Cardiac fibroblast (primary cell): ENCODE measurements at regions not wholly inside any gene's neighbourhood (a gene's known extent, or its start where the extent isn't known, plus 50 kb on each side); places are given as distances from the start of the nearest gene placed in this dataset.

Source experiments
- DNase-seq, 2 donors: peaks; one replicate each; pipeline versions ENCODE4 v3.0.0 to v3.0.0-alpha.2; 2010; ENCODE audit warnings: low read depth in 2 of 2
- H3K4me3 ChIP-seq, 2 donors: replicated peaks in 1 of 2; 1 replicate in 1 of 2; 2 replicates in 1 of 2; pipeline ENCODE4 v1.5.1; 2011; ENCODE audit warnings: low read depth in 2 of 2, low read length in 2 of 2, mild to moderate bottlenecking in 2 of 2, moderate library complexity in 1 of 2
- CTCF ChIP-seq: IDR thresholded peaks from one replicate; pipeline ENCODE4 v1.5.1; 2011; ENCODE audit warnings: low read depth, mild to moderate bottlenecking, low read length, inconsistent platforms

GRCh38 chr4:73929278-73929677 lies 52.5 kb downstream of the PF4 start:
- DNase-seq = no peak
- no peak for TF ChIP-seq CTCF
- no peak overlapping the region for H3K4me3 ChIP-seq

- no peak for DNase-seq
- TF ChIP-seq CTCF = no peak
- no peak overlapping the region for H3K4me3 ChIP-seq
Observed at GRCh38 chr4:73923631-73923937, 54.4 kb downstream of the CXCL1 start.

- peak; percentile 35 for TF ChIP-seq CTCF
- DNase-seq = peak; percentile 79 to 92
- H3K4me3 ChIP-seq = no peak overlapping the region
Observed at GRCh38 chr4:73922766-73923630, 53.8 kb downstream of the CXCL1 start.

- TF ChIP-seq CTCF = no peak
- no peak overlapping the region for H3K4me3 ChIP-seq
- no peak for DNase-seq
Observed at GRCh38 chr4:73922317-73922716, 53.1 kb downstream of the CXCL1 start.
